ENCODE measurements at regions not wholly inside any gene's neighbourhood (a gene's known extent, or its start where the extent isn't known, plus 50 kb on each side); places are given as distances from the start of the nearest gene placed in this dataset.

- H3K4me1 ChIP-seq (ENCODE audit: control insufficient read depth, low read depth, low read length), result no peaks in the 10 kb centered on the region
- no peak overlapping the region for H3K27ac ChIP-seq (ENCODE audit: low read length)
- H3K9ac ChIP-seq (ENCODE audit: low read length), result no peak overlapping the region
- no peak overlapping the region for H3K4me3 ChIP-seq (ENCODE audit: low read length)
- H3K36me3 ChIP-seq (ENCODE audit: control insufficient read depth, low read depth, low read length), result no peaks in the 10 kb centered on the region
- H3K9me3 ChIP-seq (ENCODE audit: control insufficient read depth, low read depth, low read length), result no peaks in the 10 kb centered on the region
- no peaks in the 10 kb centered on the region for H3K27me3 ChIP-seq (ENCODE audit: control insufficient read depth, insufficient read depth, low read length)
Measured at GRCh38 chr15:39315206-39315850, 265.6 kb upstream of the THBS1 start.

GRCh38 chr15:39317225-39317624, 263.7 kb upstream of the THBS1 start:
- Histone ChIP-seq H3K36me3 (ENCODE audit: control insufficient read depth, low read depth, low read length) (no peaks in the 10 kb centered on the region), H3K27ac (ENCODE audit: low read length) (no peak overlapping the region), H3K4me1 (ENCODE audit: control insufficient read depth, low read depth, low read length) (no peaks in the 10 kb centered on the region), H3K27me3 (ENCODE audit: control insufficient read depth, insufficient read depth, low read length) (no peaks in the 10 kb centered on the region), H3K9ac (ENCODE audit: low read length) (no peak overlapping the region), H3K9me3 (ENCODE audit: control insufficient read depth, low read depth, low read length) (no peaks in the 10 kb centered on the region), H3K4me3 (ENCODE audit: low read length) (no peak overlapping the region)

GRCh38 chr15:39318231-39318630, 262.6 kb upstream of the THBS1 start:
- H3K9ac ChIP-seq (ENCODE audit: low read length), result no peak overlapping the region
- H3K4me3 ChIP-seq (ENCODE audit: low read length), result no peak overlapping the region
- H3K4me1 ChIP-seq (ENCODE audit: control insufficient read depth, low read depth, low read length), result no peaks in the 10 kb centered on the region
- no peaks in the 10 kb centered on the region for H3K27me3 ChIP-seq (ENCODE audit: control insufficient read depth, insufficient read depth, low read length)
- no peaks in the 10 kb centered on the region for H3K36me3 ChIP-seq (ENCODE audit: control insufficient read depth, low read depth, low read length)
- no peak overlapping the region for H3K27ac ChIP-seq (ENCODE audit: low read length)
- no peaks in the 10 kb centered on the region for H3K9me3 ChIP-seq (ENCODE audit: control insufficient read depth, low read depth, low read length)

GRCh38 chr15:39320355-39320754, 260.5 kb upstream of the THBS1 start:
- H3K27ac ChIP-seq (ENCODE audit: low read length), result no peak overlapping the region
- H3K9ac ChIP-seq (ENCODE audit: low read length), result no peak overlapping the region
- no peaks in the 10 kb centered on the region for H3K9me3 ChIP-seq (ENCODE audit: control insufficient read depth, low read depth, low read length)
- no peak overlapping the region for H3K4me3 ChIP-seq (ENCODE audit: low read length)
- no peaks in the 10 kb centered on the region for H3K36me3 ChIP-seq (ENCODE audit: control insufficient read depth, low read depth, low read length)
- no peaks in the 10 kb centered on the region for H3K4me1 ChIP-seq (ENCODE audit: control insufficient read depth, low read depth, low read length)
- no peaks in the 10 kb centered on the region for H3K27me3 ChIP-seq (ENCODE audit: control insufficient read depth, insufficient read depth, low read length)

GRCh38 chr15:39320886-39321285, 260.0 kb upstream of the THBS1 start:
- Histone ChIP-seq H3K36me3 (ENCODE audit: control insufficient read depth, low read depth, low read length) (no peaks in the 10 kb centered on the region), H3K9ac (ENCODE audit: low read length) (no peak overlapping the region), H3K9me3 (ENCODE audit: control insufficient read depth, low read depth, low read length) (no peaks in the 10 kb centered on the region), H3K4me3 (ENCODE audit: low read length) (no peak overlapping the region), H3K27ac (ENCODE audit: low read length) (no peak overlapping the region), H3K4me1 (ENCODE audit: control insufficient read depth, low read depth, low read length) (no peaks in the 10 kb centered on the region), H3K27me3 (ENCODE audit: control insufficient read depth, insufficient read depth, low read length) (no peaks in the 10 kb centered on the region)

GRCh38 chr15:39321977-39322376, 258.9 kb upstream of the THBS1 start:
- Histone ChIP-seq H3K9ac (ENCODE audit: low read length) (no peak overlapping the region), H3K36me3 (ENCODE audit: control insufficient read depth, low read depth, low read length) (no peaks in the 10 kb centered on the region), H3K4me1 (ENCODE audit: control insufficient read depth, low read depth, low read length) (no peaks in the 10 kb centered on the region), H3K27ac (ENCODE audit: low read length) (no peak overlapping the region), H3K27me3 (ENCODE audit: control insufficient read depth, insufficient read depth, low read length) (no peaks in the 10 kb centered on the region), H3K9me3 (ENCODE audit: control insufficient read depth, low read depth, low read length) (no peaks in the 10 kb centered on the region), H3K4me3 (ENCODE audit: low read length) (no peak overlapping the region)

GRCh38 chr15:39323157-39323556, 257.7 kb upstream of the THBS1 start:
- no peak overlapping the region for H3K4me3 ChIP-seq (ENCODE audit: low read length)
- H3K36me3 ChIP-seq (ENCODE audit: control insufficient read depth, low read depth, low read length), result no peaks in the 10 kb centered on the region
- no peaks in the 10 kb centered on the region for H3K4me1 ChIP-seq (ENCODE audit: control insufficient read depth, low read depth, low read length)
- H3K9me3 ChIP-seq (ENCODE audit: control insufficient read depth, low read depth, low read length), result no peaks in the 10 kb centered on the region
- no peak overlapping the region for H3K9ac ChIP-seq (ENCODE audit: low read length)
- no peaks in the 10 kb centered on the region for H3K27me3 ChIP-seq (ENCODE audit: control insufficient read depth, insufficient read depth, low read length)
- H3K27ac ChIP-seq (ENCODE audit: low read length), result no peak overlapping the region

GRCh38 chr15:39323706-39324105, 257.2 kb upstream of the THBS1 start:
- no peak overlapping the region for H3K27ac ChIP-seq (ENCODE audit: low read length)
- no peaks in the 10 kb centered on the region for H3K27me3 ChIP-seq (ENCODE audit: control insufficient read depth, insufficient read depth, low read length)
- no peak overlapping the region for H3K4me3 ChIP-seq (ENCODE audit: low read length)
- no peaks in the 10 kb centered on the region for H3K36me3 ChIP-seq (ENCODE audit: control insufficient read depth, low read depth, low read length)
- no peak overlapping the region for H3K9ac ChIP-seq (ENCODE audit: low read length)
- H3K4me1 ChIP-seq (ENCODE audit: control insufficient read depth, low read depth, low read length), result no peaks in the 10 kb centered on the region
- H3K9me3 ChIP-seq (ENCODE audit: control insufficient read depth, low read depth, low read length), result no peaks in the 10 kb centered on the region

GRCh38 chr15:39326306-39326975, 254.4 kb upstream of the THBS1 start:
- H3K4me3 ChIP-seq (ENCODE audit: low read length), result no peak overlapping the region
- H3K27ac ChIP-seq (ENCODE audit: low read length), result no peak overlapping the region
- H3K9ac ChIP-seq (ENCODE audit: low read length), result no peak overlapping the region
- no peaks in the 10 kb centered on the region for H3K36me3 ChIP-seq (ENCODE audit: control insufficient read depth, low read depth, low read length)
- H3K27me3 ChIP-seq (ENCODE audit: control insufficient read depth, insufficient read depth, low read length), result no peaks in the 10 kb centered on the region
- H3K4me1 ChIP-seq (ENCODE audit: control insufficient read depth, low read depth, low read length), result no peaks in the 10 kb centered on the region
- no peaks in the 10 kb centered on the region for H3K9me3 ChIP-seq (ENCODE audit: control insufficient read depth, low read depth, low read length)

GRCh38 chr15:39327005-39327730, 253.7 kb upstream of the THBS1 start:
- Histone ChIP-seq H3K4me3 (ENCODE audit: low read length) (no peak overlapping the region), H3K27ac (ENCODE audit: low read length) (no peak overlapping the region), H3K9ac (ENCODE audit: low read length) (no peak overlapping the region), H3K4me1 (ENCODE audit: control insufficient read depth, low read depth, low read length) (no peaks in the 10 kb centered on the region), H3K9me3 (ENCODE audit: control insufficient read depth, low read depth, low read length) (no peaks in the 10 kb centered on the region), H3K27me3 (ENCODE audit: control insufficient read depth, insufficient read depth, low read length) (no peaks in the 10 kb centered on the region), H3K36me3 (ENCODE audit: control insufficient read depth, low read depth, low read length) (no peaks in the 10 kb centered on the region)

- Histone ChIP-seq H3K36me3 (ENCODE audit: control insufficient read depth, low read depth, low read length) (no peaks in the 10 kb centered on the region), H3K4me3 (ENCODE audit: low read length) (no peak overlapping the region), H3K9ac (ENCODE audit: low read length) (no peak overlapping the region), H3K27me3 (ENCODE audit: control insufficient read depth, insufficient read depth, low read length) (no peaks in the 10 kb centered on the region), H3K4me1 (ENCODE audit: control insufficient read depth, low read depth, low read length) (no peaks in the 10 kb centered on the region), H3K9me3 (ENCODE audit: control insufficient read depth, low read depth, low read length) (no peaks in the 10 kb centered on the region), H3K27ac (ENCODE audit: low read length) (no peak overlapping the region)
Measured at GRCh38 chr15:39330061-39330460, 250.8 kb upstream of the THBS1 start.
